ENCODE measurements at regions not wholly inside any gene's neighbourhood (a gene's known extent, or its start where the extent isn't known, plus 50 kb on each side); places are given as distances from the start of the nearest gene placed in this dataset.

DNA sequence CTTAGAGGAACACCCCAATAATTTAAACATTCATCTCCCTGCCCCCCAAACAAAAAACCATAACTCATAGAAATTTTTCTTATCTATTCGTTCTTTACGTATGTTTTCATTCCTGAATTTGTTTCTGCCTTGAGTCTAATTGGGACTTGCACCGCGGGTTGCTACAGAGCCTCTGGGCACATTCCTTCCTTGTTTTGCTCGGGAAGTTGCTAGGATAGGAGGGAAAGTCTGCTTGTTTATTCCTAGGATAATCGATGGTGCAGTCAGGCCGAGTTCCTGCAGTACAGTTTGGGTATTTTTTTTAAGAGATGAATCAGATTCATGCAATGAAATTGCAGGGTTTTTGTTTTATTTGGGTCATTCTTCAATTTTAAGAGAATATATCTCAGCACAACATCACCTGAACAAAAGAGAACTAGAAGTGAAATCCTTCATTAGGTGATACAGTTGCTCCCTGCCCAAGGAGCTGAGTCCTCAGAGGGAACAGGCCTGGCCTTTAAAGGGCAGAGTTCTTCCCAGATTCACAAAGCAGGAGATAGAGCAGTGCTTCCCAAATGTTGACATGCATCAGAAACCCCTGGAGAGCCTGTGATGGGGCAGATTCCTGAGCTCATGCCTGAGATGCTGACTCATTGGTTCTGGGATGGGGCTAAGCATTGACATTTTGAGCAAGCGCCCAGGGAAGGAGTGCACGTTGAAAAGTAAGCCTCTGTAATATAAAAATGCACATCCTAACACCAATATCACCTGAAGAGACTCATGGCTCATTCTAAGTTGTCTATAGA lies 114.9 kb upstream of the FAM9B start:
- DNase-seq: no peak

DNA sequence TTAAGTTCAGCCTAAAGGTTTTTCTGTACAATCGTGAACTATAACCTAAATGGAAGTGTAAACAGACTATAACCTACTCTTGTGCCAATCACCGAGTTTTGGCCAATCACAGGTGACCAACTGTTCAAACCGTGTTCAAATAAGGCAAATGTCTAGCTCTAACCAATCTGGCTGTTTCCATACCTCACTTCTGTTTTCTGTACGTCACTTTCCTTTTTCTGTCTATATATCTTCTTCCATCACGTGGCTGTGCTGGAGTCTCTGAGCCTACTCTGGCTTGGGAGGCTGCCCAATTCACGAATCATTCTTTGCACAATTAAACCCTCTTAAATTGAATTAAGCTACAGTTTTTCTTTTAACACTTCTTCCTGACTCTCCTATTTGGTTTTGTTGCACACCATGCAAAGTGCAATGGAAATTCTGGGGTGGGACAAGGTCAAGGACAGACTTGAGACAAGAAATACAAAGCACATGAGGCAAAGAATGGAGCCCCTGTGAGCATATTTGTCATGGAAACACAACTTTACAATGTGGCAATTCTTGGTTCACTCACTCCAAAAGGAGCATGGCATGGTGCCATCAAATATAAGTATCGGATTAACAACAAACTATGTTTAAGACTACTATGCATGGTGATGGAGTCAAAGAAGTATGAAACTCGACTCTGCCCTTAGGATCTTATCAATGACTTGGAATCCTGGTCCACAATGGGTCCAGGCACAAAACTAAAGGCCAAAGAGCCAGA lies 115.7 kb upstream of the FAM9B start:
- no peak for DNase-seq

GRCh38 chrX:9151772-9152307 lies 117.9 kb upstream of the FAM9B start:
- no peak for DNase-seq

DNA sequence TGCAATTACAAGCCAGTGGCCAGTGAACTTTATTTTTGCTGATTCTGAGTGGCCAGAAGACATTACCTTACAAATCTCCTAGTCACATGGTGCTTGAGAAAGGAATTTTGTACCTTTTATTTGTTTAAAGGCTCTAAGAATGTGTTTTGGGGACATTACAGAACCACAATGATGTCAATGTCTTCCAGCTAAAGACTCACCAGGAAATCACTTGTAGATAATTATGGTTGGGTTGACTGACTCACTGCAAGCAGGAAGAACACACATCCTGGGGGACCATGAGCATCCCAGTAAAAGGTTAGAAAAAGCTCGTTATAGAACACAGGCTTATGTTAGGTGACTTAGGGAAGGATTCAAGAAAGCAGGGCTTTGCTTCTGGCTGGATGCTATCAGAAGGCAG lies 119.4 kb upstream of the FAM9B start:
- DNase-seq: no peak

DNA sequence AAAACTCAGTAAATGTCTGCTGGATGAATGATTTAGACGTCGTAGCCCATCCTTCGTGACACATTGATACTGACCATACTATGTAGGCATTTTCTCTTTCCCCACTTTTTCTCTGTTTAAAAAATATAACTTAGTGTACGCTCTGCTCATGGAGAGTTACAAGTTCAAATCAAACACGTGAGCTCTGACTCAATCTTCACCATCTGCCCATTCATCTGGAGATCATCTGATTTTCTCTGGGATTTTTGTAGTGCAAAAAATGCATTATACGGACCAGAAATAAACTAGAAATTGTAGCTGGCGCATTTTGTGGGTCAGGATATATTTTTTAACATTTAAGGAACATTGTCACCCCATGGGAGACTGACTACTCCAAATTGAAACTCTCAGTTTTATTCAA lies 124.7 kb upstream of the FAM9B start:
- DNase-seq: no peak

DNA sequence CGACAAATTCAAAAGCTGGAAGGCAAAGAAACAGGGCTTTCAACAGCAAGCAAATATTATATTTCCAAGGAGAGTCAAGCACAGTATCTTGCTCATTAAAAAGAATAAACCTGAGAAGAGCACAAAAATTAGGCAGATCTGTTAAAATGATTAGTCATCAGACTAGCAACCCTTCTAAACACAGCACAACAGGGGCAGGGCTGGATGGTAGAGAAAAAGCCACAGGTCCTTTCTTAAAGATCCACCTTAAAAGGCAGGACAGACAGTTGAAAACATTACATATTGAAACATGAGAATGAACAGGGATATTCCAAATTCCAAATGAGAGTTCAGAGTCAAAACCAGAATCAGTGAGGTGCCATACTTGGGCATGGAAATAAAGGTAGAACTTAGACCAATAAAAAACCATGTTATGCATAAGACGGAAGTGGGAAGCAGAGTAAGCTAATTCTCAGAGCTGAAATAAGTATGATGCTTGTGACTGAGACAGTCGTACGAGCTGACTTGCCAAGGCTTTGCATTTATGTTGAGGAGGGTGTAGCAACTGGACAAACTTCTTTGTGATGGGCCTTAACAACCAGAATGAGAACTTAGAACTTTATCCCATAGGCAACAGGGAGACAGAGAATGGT lies 126.9 kb upstream of the FAM9B start:
- no peak for DNase-seq

- DNase-seq: no peak
Observed at GRCh38 chrX:9162698-9163097, 128.8 kb upstream of the FAM9B start.

GRCh38 chrX:9163214-9163709 lies 129.3 kb upstream of the FAM9B start:
- no peak for DNase-seq

DNA sequence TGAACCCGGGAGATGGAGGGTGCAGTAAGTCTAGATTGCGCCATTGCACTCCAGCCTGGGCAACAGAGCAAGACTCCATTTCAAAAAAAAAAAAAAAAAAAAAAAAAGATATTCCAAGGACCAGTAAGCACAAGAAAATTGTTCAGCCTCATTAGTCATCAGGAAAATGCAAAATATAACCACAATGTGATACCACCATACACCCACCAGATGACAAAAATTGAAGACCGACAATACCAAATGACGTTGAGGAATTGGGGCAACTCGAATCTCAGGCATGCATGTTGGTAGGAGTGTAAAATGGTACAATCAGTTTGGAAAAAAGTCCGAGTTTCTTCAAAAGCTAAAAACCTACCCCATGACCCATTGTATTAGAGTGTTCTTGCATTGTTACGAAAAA lies 130.2 kb upstream of the FAM9B start:
- no peak for DNase-seq

DNA sequence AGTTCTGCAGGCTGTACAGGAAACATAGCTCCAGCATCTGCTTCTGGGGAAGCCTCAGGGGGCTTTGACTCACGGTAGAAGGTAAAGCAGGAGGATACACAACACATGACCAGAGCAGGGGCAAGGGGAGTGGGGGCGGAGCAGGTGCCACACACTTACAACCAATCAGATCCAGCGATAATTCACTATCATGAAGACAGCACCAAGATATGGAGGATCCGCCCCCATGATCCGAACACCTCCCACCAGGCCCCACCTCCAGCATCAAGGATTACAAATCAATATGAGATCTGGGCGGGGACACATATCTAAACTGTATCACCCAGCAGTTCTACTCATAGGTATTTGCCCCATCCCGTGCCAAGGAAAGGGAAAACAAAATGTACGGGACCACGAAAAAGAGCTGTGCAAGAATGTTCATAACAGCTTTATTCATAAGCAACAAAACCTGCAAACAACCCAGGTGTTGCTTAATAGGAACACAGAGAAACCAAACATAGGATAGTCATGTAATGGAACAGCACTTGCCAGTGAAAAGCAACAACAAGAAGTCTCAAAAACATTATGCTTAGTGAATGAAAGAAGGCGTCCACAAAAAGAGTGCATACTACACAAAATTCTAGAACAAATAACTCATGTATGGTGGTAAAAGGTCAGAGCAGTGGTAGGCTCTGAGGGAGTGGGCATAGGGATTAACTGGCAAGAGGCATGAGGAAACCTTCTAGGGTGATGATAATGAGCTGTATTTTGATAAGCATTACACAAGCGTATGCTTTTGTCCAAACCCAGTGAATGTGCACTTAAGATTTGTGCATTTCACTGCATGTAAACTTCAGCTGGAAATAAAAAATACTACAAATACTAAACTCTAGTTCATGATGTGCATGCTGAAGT lies 130.9 kb upstream of the FAM9B start:
- DNase-seq: no peak

DNA sequence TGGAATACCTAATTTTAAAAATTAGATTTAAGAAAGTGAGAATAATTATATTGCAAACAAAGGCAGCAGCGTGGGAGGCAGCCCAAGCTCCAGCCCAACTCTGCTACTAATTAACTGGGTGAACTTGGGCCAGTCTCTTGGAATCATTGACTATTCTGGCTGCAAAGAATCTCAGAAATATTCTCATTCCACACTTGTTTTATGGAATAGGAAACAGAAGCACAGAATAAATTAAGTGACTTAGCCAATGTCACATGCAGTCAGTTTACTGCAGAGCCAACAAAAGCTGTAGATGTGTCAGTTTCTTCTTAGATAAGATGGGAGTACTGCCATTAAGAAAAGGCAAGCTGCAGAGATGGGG lies 132.6 kb upstream of the FAM9B start:
- no peak for DNase-seq

DNA sequence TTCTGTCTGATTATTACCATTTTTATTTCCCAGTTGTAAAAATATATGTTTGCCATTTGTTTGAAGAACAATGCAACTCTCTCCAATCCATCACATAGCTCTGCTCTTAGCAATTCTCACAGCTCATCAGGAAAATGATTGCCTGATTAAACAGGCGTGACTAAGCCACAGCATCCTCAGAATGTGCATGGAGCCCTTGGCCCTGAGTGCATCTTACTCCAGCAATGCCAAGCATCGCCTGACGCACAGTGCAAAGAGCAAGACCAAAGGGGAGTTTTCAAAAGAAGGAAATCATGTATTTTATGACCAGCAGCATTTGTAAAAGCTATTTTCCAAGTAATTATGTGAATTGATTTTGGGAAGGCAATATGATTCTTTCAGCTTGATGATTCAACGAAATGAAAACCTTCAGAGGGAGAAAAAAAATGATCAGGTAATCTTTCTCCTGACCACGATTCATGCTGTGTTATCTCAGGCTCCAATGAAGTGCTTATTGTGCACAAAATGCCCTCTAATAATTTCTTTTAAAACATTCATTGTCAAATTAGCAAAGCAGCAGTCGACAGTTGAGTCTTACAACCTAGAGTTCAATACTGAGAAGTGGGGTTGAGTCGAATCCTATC lies 138.0 kb upstream of the FAM9B start:
- DNase-seq: no peak

- no peak for DNase-seq
Observed at GRCh38 chrX:9172464-9172850, 138.5 kb upstream of the FAM9B start.

GRCh38 chrX:9180623-9181022 lies 146.7 kb upstream of the FAM9B start:
- DNase-seq: no peak

DNA sequence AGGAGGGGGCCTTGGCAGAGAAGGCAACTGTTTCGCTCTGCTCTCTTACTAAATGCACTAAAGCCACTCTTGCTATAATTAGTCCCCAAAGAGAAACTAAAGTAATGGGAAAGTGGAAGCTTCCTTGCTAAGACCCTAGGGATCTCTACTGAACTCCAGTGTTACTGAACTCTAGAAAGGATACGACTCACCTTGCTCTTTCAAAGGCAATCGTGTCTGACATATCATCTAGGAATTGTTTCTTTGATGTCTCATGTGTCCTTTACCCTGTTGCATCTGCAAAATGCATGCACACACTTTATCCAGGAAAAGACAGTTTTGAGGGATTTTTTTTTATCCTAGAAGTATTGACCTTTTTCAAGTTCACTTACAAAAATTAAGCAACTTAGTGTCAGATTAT lies 148.1 kb upstream of the FAM9B start:
- no peak for DNase-seq

DNA sequence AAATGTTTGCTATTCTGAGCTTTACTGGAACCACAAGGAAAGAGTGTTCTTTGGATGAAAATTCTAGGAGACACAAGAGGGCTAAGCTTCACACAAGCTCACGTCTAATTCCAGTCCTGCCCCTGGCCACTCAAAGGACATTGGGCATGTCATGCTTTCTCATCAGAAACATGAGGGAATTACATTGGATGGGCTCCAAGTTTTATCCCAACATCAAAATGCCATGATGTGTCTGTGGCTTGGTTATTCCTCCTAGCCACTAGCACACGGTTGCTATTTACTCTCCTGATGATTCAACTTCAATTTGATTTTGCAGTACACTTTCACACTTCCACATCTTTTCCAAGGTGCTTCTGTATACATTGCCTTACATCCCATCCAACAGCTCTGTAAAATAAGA lies 149.6 kb upstream of the FAM9B start:
- no peak for DNase-seq

DNA sequence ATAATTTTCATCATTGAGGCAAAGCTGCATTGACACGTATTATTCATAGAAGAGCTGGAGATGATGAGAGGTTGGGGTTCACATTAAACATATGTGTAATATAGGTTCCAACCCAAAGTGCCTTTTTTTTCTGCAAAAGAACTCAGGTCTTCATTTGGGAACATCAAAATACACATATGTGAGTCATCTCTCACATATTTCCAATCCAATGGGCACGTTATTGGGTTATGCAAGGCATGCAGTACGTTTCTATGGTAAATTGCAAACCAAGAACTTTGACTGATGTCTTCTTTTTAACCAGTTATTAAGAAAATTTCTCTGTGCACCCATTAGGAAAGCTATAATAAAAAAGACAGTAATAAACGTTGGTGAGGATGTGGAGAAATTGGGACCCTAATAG lies 150.3 kb upstream of the FAM9B start:
- no peak for DNase-seq

GRCh38 chrX:9188117-9188516 lies 154.2 kb upstream of the FAM9B start:
- no peak for DNase-seq

GRCh38 chrX:9189286-9189685 lies 155.4 kb upstream of the FAM9B start:
- no peak for DNase-seq

DNA sequence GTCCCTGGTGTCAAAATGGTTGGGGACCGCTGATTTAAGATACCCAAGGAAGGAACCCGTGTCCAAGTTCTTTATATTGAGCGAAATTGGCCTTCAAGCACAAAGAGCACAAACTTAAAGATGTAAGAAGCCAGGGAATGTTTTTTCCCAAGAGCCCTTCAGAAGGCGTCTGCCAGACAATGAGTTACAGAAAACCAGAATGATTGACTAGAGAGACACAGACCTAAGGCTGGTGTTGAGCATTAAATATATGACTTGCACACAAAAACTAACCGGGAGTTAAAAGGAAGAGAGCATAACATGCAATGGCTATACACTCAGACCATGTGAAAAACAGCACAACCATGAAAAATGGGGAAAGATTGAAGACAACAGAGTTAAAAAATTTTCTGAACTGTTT lies 157.5 kb upstream of the FAM9B start:
- no peak for DNase-seq

DNA sequence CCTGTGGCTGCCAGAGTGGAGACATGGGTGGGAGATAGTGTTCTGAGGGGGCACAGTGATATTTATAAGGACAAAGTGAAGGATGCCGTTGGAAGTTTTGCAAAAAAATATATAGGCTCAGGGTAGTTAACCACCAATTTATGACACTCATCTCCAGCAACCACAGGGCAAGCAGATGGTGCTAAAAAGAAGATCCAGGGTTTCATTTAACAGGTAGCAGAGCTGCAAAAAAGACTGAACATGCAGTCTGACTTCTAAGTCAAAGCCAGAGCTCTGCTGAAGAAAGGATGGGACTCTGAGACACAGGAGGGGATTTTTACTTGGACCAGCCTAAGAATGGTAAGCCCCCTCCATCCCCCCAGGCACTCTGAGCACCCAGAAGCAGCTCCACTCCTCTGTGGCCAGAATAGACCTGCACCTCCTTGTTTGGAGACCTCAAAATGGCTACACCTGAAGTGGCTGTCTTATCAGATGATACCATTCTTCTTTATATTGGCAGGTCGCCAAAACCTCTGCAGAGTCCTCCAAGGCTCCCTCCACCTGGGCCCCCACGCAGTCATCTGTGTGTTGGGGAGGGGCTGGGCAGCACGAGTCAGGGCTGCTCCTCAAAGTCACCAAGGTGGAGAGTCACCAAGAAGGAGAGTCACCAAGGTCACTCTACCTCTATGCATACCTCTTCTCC lies 161.4 kb upstream of the FAM9B start:
- DNase-seq: no peak
